Trophoblast cell (in vitro differentiated cells and primary cell): ENCODE measurements at regions not wholly inside any gene's neighbourhood (a gene's known extent, or its start where the extent isn't known, plus 50 kb on each side); places are given as distances from the start of the nearest gene placed in this dataset.

Source experiments
- DNase-seq, 2 donors: peaks; one replicate each; pipeline ENCODE4 v3.0.0-alpha.2; 2016
- H2AFZ ChIP-seq: 2 replicates; pipeline ENCODE4 v1.6.1; 2013; ENCODE audit warnings: low read length, moderate library complexity, mild to moderate bottlenecking; ENCODE audit not compliant: insufficient read depth, poor library complexity
- H2AK5ac ChIP-seq: 2 replicates; pipeline ENCODE4 v1.6.1; 2013; ENCODE audit warnings: mild to moderate bottlenecking, low read length
- H2BK120ac ChIP-seq: 2 replicates; pipeline ENCODE4 v1.6.1; 2013; ENCODE audit warnings: low read length, mild to moderate bottlenecking, moderate library complexity; ENCODE audit not compliant: insufficient read depth, poor library complexity
- H2BK12ac ChIP-seq: 2 replicates; pipeline ENCODE4 v1.6.1; 2013; ENCODE audit warnings: mild to moderate bottlenecking, low read length, moderate library complexity
- H2BK5ac ChIP-seq: 2 replicates; pipeline ENCODE4 v1.6.1; 2013; ENCODE audit warnings: low read length, low read depth, moderate library complexity, mild to moderate bottlenecking; ENCODE audit not compliant: poor library complexity
- H3K14ac ChIP-seq: 2 replicates; pipeline ENCODE4 v1.6.1; 2013; ENCODE audit warnings: mild to moderate bottlenecking, low read length
- H3K18ac ChIP-seq: 2 replicates; pipeline ENCODE4 v1.6.1; 2013; ENCODE audit warnings: mild to moderate bottlenecking, low read length
- H3K23ac ChIP-seq: 2 replicates; pipeline ENCODE4 v1.6.1; 2013; ENCODE audit warnings: low read length
- H3K27ac ChIP-seq: 2 replicates; pipeline ENCODE4 v1.5.1; 2013; ENCODE audit warnings: low read depth, mild to moderate bottlenecking, inconsistent platforms, low read length, moderate library complexity
- H3K27me3 ChIP-seq: 2 replicates; pipeline ENCODE4 v1.6.1; 2013; ENCODE audit warnings: inconsistent platforms, mild to moderate bottlenecking, low read length, moderate library complexity; ENCODE audit not compliant: insufficient read depth
- H3K36me3 ChIP-seq, 2 experiments: 1 replicate in 1 of 2; 2 replicates in 1 of 2; pipeline ENCODE4 v1.6.1; 2013; ENCODE audit warnings: low read length in 2 of 2, mild to moderate bottlenecking in 2 of 2, moderate library complexity in 1 of 2; ENCODE audit not compliant: insufficient read depth in 2 of 2, control insufficient read depth in 1 of 2
- H3K4ac ChIP-seq: 2 replicates; pipeline ENCODE4 v1.6.1; 2013; ENCODE audit warnings: low read depth, mild to moderate bottlenecking, low read length, moderate library complexity
- H3K4me1 ChIP-seq, 2 experiments: 1 replicate in 1 of 2; 2 replicates in 1 of 2; pipeline ENCODE4 v1.6.1; 2013; ENCODE audit warnings: low read length in 2 of 2, mild to moderate bottlenecking in 2 of 2, moderate library complexity in 1 of 2; ENCODE audit not compliant: insufficient read depth in 2 of 2, control insufficient read depth in 1 of 2
- H3K4me2 ChIP-seq: 2 replicates; pipeline ENCODE4 v1.6.1; 2013; ENCODE audit warnings: inconsistent platforms, mild to moderate bottlenecking, low read length, moderate library complexity
- H3K4me3 ChIP-seq: 2 replicates; pipeline ENCODE4 v1.5.1; 2013; ENCODE audit warnings: mild to moderate bottlenecking, low read depth, low read length, inconsistent platforms
- H3K79me1 ChIP-seq: one replicate; pipeline ENCODE4 v1.6.1; 2013; ENCODE audit warnings: low read length
- H3K79me2 ChIP-seq: 2 replicates; pipeline ENCODE4 v1.6.1; 2013; ENCODE audit warnings: low read length, mild to moderate bottlenecking; ENCODE audit not compliant: control insufficient read depth, insufficient read depth, poor library complexity
- H3K9ac ChIP-seq: 2 replicates; pipeline ENCODE4 v1.6.1; 2013; ENCODE audit warnings: mild to moderate bottlenecking, low read length
- H3K9me3 ChIP-seq: 2 replicates; pipeline ENCODE4 v1.6.1; 2013; ENCODE audit warnings: low read depth, mild to moderate bottlenecking, control low read depth, inconsistent platforms, low read length; ENCODE audit not compliant: insufficient read depth
- H4K12ac ChIP-seq: 2 replicates; pipeline ENCODE4 v1.6.1; 2013; ENCODE audit warnings: low read depth, mild to moderate bottlenecking, low read length, moderate library complexity
- H4K8ac ChIP-seq: 2 replicates; pipeline ENCODE4 v1.6.1; 2013; ENCODE audit warnings: low read depth, mild to moderate bottlenecking, low read length, moderate library complexity
- H4K91ac ChIP-seq: one replicate; pipeline ENCODE4 v1.6.1; 2013; ENCODE audit warnings: low read depth, mild to moderate bottlenecking, low read length, moderate library complexity
- WGBS: extraction: QIAGEN DNeasy Blood & Tissue Kit; methylation state at CpG from one replicate; pipeline ENCODE4 v1.1.7; 2013; ENCODE audit warnings: missing lambda C conversion rate; ENCODE audit not compliant: insufficient read length, insufficient coverage; ENCODE audit errors: extremely low coverage; 5-methylcytosine and 5-hydroxymethylcytosine counted together

- no peak overlapping the region for H3K23ac ChIP-seq
- no peaks in the 10 kb centered on the region for H3K79me1 ChIP-seq
- no peak overlapping the region for H4K8ac ChIP-seq
- H2BK120ac ChIP-seq, result no peak overlapping the region
- no peak overlapping the region for H3K18ac ChIP-seq
- H3K4ac ChIP-seq, result no peak overlapping the region
- peaks cover 2% of the 10 kb centered on the region for H3K9me3 ChIP-seq
- no peak overlapping the region for H3K4me3 ChIP-seq
- H3K4me1 ChIP-seq, result no peaks in the 10 kb centered on the region
- H2BK5ac ChIP-seq, result no peak overlapping the region
- no peak overlapping the region for H4K12ac ChIP-seq
- no peak overlapping the region for H3K27ac ChIP-seq
- no peak for DNase-seq
- no CpG with 5 or more reads among the region's 1 CpG for WGBS
- no peaks in the 10 kb centered on the region for H3K36me3 ChIP-seq
- no peaks in the 10 kb centered on the region for H3K27me3 ChIP-seq
- H3K79me2 ChIP-seq, result no peaks in the 10 kb centered on the region
- no peak overlapping the region for H2BK12ac ChIP-seq
- H2AFZ ChIP-seq, result no peak overlapping the region
- H2AK5ac ChIP-seq, result no peak overlapping the region
- no peak overlapping the region for H3K14ac ChIP-seq
- H3K4me2 ChIP-seq, result no peak overlapping the region
- H4K91ac ChIP-seq, result no peak overlapping the region
- H3K9ac ChIP-seq, result no peak overlapping the region
Measured at GRCh38 chr9:111186021-111186530, 143.9 kb downstream of the OR2K2 start.

DNA sequence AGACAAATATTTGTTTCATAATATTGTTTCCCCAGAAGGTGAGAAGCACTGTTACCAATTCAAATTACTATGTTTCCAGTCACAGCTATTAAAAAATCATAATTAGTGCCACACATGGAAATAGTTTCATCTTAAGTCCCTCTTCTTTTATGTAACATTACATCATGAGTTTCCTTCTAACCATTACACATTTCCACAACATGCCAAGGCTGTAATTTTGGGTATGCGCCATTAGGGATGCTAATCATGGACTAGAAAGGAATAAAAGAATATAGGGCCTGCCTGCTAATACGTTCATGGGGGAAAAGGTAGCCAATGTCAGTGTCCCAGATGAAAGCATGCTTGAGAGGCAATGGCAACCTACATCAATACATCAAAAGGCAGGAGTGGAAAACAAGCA, 142.5 kb upstream of the LPAR1 start:
- DNase-seq, result no peak

DNA sequence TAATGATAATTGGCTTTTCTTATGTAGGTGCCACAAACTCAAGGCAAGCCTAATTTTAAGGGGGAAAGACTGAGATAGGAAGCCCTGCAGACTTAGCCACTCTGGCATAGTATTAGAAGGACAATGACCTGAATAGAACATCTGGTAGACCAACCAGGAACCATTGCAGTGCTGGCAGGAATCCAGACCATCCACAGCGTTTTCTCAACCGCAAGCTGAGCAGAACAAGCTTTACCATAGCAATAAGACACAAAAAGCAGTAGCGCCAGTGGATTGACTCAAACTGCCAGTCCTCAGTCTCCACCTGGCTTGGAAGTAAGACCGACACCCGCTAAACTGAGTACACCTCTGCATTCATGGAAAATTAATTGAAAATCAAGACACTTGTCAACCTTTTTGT, 141.3 kb upstream of the LPAR1 start:
- no peak overlapping the region for H3K14ac ChIP-seq
- no peak overlapping the region for H3K4me2 ChIP-seq
- no peak overlapping the region for H2BK12ac ChIP-seq
- no peak overlapping the region for H4K12ac ChIP-seq
- no peak overlapping the region for H4K8ac ChIP-seq
- no peak overlapping the region for H3K27ac ChIP-seq
- H3K36me3 ChIP-seq, result no peaks in the 10 kb centered on the region
- H3K9me3 ChIP-seq, result no peaks in the 10 kb centered on the region
- no peak overlapping the region for H2AK5ac ChIP-seq
- H2BK5ac ChIP-seq, result no peak overlapping the region
- no peak overlapping the region for H2AFZ ChIP-seq
- no peaks in the 10 kb centered on the region for H3K79me1 ChIP-seq
- H3K4ac ChIP-seq, result no peak overlapping the region
- no peak overlapping the region for H4K91ac ChIP-seq
- H3K27me3 ChIP-seq, result no peaks in the 10 kb centered on the region
- WGBS, result no CpG with 5 or more reads among the region's 5 CpGs
- no peak overlapping the region for H2BK120ac ChIP-seq
- no peak overlapping the region for H3K9ac ChIP-seq
- no peaks in the 10 kb centered on the region for H3K79me2 ChIP-seq
- no peak overlapping the region for H3K18ac ChIP-seq
- no peak overlapping the region for H3K4me3 ChIP-seq
- no peak for DNase-seq
- no peaks in the 10 kb centered on the region for H3K4me1 ChIP-seq
- no peak overlapping the region for H3K23ac ChIP-seq

More for the DNA sequence above, 142.5 kb upstream of the LPAR1 start:
- Histone ChIP-seq H2BK5ac (no peak overlapping the region), H3K4me1 (no peaks in the 10 kb centered on the region), H4K12ac (no peak overlapping the region), H3K4me3 (no peak overlapping the region), H3K14ac (no peak overlapping the region), H3K27ac (no peak overlapping the region), H3K9me3 (no peaks in the 10 kb centered on the region), H3K9ac (no peak overlapping the region), H3K79me1 (no peaks in the 10 kb centered on the region), H3K79me2 (no peaks in the 10 kb centered on the region), H3K27me3 (no peaks in the 10 kb centered on the region), H4K91ac (no peak overlapping the region), H4K8ac (no peak overlapping the region), H2BK12ac (no peak overlapping the region), H3K4me2 (no peak overlapping the region), H3K23ac (no peak overlapping the region), H3K18ac (no peak overlapping the region), H3K36me3 (no peaks in the 10 kb centered on the region), H2BK120ac (no peak overlapping the region), H3K4ac (no peak overlapping the region), H2AFZ (no peak overlapping the region), H2AK5ac (no peak overlapping the region)
- no CpG with 5 or more reads among the region's 2 CpGs for WGBS

DNA sequence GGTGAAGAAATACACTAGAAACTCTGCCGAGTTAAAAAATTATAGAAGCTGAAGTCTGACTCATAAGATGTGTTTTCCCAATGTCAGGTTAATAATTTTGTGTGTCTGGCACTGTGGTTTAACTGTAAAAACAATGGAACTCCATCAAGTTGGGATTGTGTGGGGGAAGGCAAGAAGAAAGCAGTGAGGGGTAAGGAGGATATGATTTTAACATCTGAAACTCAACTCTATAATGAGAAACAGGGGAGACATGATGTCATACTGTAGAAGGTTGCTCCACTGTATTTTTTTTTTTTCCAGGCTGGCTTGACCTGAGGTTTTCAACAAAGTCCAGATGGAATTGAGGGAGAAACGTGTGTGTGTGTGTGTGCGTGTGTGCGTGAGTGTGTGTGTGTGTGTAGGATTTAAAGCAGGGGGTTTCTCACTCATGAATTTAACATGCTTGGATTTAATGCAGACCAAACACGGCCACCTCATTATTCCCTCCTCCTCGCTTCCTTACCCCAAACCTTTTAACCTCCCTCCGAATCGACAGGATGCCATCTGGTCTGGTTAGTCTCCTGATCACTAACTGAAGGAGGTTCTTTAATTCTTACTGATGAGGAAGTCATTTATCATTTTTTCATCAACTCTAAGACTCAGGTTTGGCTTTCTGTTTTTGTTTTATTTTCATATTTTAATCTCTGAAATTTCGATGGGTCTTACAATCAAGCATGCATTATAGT, 140.2 kb upstream of the LPAR1 start:
- Histone ChIP-seq H2BK120ac (no peak overlapping the region), H3K79me1 (no peaks in the 10 kb centered on the region), H4K91ac (no peak overlapping the region), H3K4me1 (no peaks in the 10 kb centered on the region), H3K27me3 (no peaks in the 10 kb centered on the region), H3K36me3 (no peaks in the 10 kb centered on the region), H2BK12ac (no peak overlapping the region), H3K9ac (no peak overlapping the region), H3K9me3 (no peaks in the 10 kb centered on the region), H3K4ac (no peak overlapping the region), H3K4me2 (no peak overlapping the region), H3K18ac (no peak overlapping the region), H3K14ac (no peak overlapping the region), H4K12ac (no peak overlapping the region), H3K4me3 (no peak overlapping the region), H3K23ac (no peak overlapping the region), H3K27ac (no peak overlapping the region), H3K79me2 (no peaks in the 10 kb centered on the region), H2AK5ac (no peak overlapping the region), H4K8ac (no peak overlapping the region), H2BK5ac (no peak overlapping the region), H2AFZ (no peak overlapping the region)
- WGBS, result 100% methylated on average over 3 of the region's 9 CpGs
- DNase-seq, result no peak
